Skeletal muscle satellite cell (primary cell): ENCODE measurements at regions not wholly inside any gene's neighbourhood (a gene's known extent, or its start where the extent isn't known, plus 50 kb on each side); places are given as distances from the start of the nearest gene placed in this dataset.

Experiments used
- H3K27me3 ChIP-seq: 2 replicates; pipeline ENCODE4 v1.7.0; 2013; ENCODE audit warnings: low read length; ENCODE audit not compliant: control insufficient read depth, insufficient read depth
- H3K36me3 ChIP-seq: 2 replicates; pipeline ENCODE4 v1.7.0; 2013; ENCODE audit warnings: mild to moderate bottlenecking, control low read depth, low read length; ENCODE audit not compliant: insufficient read depth
- H3K4me1 ChIP-seq: 2 replicates; pipeline ENCODE4 v1.7.0; 2013; ENCODE audit warnings: low read length; ENCODE audit not compliant: control insufficient read depth, insufficient read depth
- H3K4me2 ChIP-seq: 2 replicates; pipeline ENCODE4 v1.7.0; 2013; ENCODE audit warnings: mild to moderate bottlenecking, low read length
- H3K4me3 ChIP-seq: 2 replicates; pipeline ENCODE4 v1.7.0; 2013; ENCODE audit warnings: low read length
- H3K9ac ChIP-seq: 2 replicates; pipeline ENCODE4 v1.7.0; 2013; ENCODE audit warnings: mild to moderate bottlenecking, low read depth, low read length, moderate library complexity
- H3K9me3 ChIP-seq: replicated peaks from 2 replicates; pipeline ENCODE4 v1.7.0; 2013; ENCODE audit warnings: mild to moderate bottlenecking, control low read depth, low read length

DNA sequence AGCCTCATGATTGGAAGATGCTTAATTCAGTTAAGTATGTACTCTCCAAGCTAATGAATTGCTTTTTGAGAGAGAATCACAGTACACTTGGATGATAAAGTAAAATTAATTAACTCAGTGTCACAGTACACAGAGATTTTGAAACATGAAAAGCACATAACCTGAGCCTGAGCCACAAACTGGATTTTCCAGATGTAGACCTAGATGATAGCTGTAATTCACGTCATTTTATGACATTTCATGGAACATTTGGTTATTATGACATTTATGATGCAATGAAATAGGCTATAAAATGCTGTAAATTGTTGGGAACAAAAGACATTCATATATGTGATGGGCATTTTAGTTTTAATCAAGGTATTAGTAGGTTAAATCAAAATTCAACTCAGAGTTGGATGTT lies 983.7 kb downstream of the STPG2 start:
- Histone ChIP-seq H3K9me3 (no peaks in the 10 kb centered on the region), H3K4me2 (no peak overlapping the region), H3K36me3 (no peaks in the 10 kb centered on the region), H3K4me1 (no peaks in the 10 kb centered on the region), H3K4me3 (no peak overlapping the region), H3K27me3 (no peaks in the 10 kb centered on the region), H3K9ac (no peak overlapping the region)

GRCh38 chr4:97185233-97185632 lies 958.0 kb downstream of the STPG2 start:
- Histone ChIP-seq H3K27me3 (no peaks in the 10 kb centered on the region), H3K4me2 (no peak overlapping the region), H3K9me3 (no peaks in the 10 kb centered on the region), H3K9ac (no peak overlapping the region), H3K36me3 (no peaks in the 10 kb centered on the region), H3K4me3 (no peak overlapping the region), H3K4me1 (no peaks in the 10 kb centered on the region)

GRCh38 chr4:97197106-97197505 lies 946.2 kb downstream of the STPG2 start:
- no peaks in the 10 kb centered on the region for H3K4me1 ChIP-seq
- no peak overlapping the region for H3K4me2 ChIP-seq
- H3K9ac ChIP-seq: no peak overlapping the region
- no peak overlapping the region for H3K4me3 ChIP-seq
- peaks cover 3% of the 10 kb centered on the region for H3K9me3 ChIP-seq
- no peaks in the 10 kb centered on the region for H3K36me3 ChIP-seq
- H3K27me3 ChIP-seq: no peaks in the 10 kb centered on the region

GRCh38 chr4:97208749-97209148 lies 934.5 kb downstream of the STPG2 start:
- no peaks in the 10 kb centered on the region for H3K4me1 ChIP-seq
- no peaks in the 10 kb centered on the region for H3K27me3 ChIP-seq
- no peaks in the 10 kb centered on the region for H3K36me3 ChIP-seq
- no peak overlapping the region for H3K4me2 ChIP-seq
- no peak overlapping the region for H3K4me3 ChIP-seq
- peaks cover 3% of the 10 kb centered on the region for H3K9me3 ChIP-seq
- no peak overlapping the region for H3K9ac ChIP-seq

- H3K36me3 ChIP-seq: no peaks in the 10 kb centered on the region
- no peaks in the 10 kb centered on the region for H3K4me1 ChIP-seq
- no peak overlapping the region for H3K9ac ChIP-seq
- H3K4me2 ChIP-seq: no peak overlapping the region
- H3K4me3 ChIP-seq: no peak overlapping the region
- H3K27me3 ChIP-seq: no peaks in the 10 kb centered on the region
- peaks cover 3% of the 10 kb centered on the region for H3K9me3 ChIP-seq
Measured at GRCh38 chr4:97215409-97215941, 927.8 kb downstream of the STPG2 start.

DNA sequence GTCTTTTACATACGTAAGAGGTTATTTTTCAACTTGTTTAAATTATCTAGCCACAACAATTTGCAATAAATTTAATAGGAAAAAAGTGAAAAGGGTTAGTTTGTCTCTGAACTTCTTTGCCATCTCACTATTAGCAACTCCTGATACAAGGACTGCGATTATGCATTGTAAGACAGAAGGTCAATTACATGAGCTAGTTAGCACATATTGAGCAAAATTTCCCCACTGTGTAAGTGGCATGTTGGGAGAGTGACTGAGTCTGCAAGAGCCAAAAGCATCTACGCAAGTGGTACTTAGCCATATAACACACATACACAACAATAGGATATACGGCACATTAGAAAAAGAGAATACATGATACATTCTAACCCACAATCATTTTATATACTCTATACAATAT lies 927.2 kb downstream of the STPG2 start:
- Histone ChIP-seq H3K36me3 (no peaks in the 10 kb centered on the region), H3K9me3 (peaks cover 3% of the 10 kb centered on the region), H3K4me2 (no peak overlapping the region), H3K4me3 (no peak overlapping the region), H3K9ac (no peak overlapping the region), H3K4me1 (no peaks in the 10 kb centered on the region), H3K27me3 (no peaks in the 10 kb centered on the region)

GRCh38 chr4:97235521-97235920 lies 907.8 kb downstream of the STPG2 start:
- Histone ChIP-seq H3K4me2 (no peak overlapping the region), H3K4me3 (no peak overlapping the region), H3K9ac (no peak overlapping the region), H3K36me3 (no peaks in the 10 kb centered on the region), H3K9me3 (peaks cover 2% of the 10 kb centered on the region), H3K27me3 (no peaks in the 10 kb centered on the region), H3K4me1 (no peaks in the 10 kb centered on the region)

GRCh38 chr4:97238956-97239666 lies 904.2 kb downstream of the STPG2 start:
- H3K27me3 ChIP-seq: no peaks in the 10 kb centered on the region
- no peak overlapping the region for H3K4me3 ChIP-seq
- no peaks in the 10 kb centered on the region for H3K9me3 ChIP-seq
- no peak overlapping the region for H3K4me2 ChIP-seq
- H3K9ac ChIP-seq: no peak overlapping the region
- H3K4me1 ChIP-seq: no peaks in the 10 kb centered on the region
- H3K36me3 ChIP-seq: no peaks in the 10 kb centered on the region

DNA sequence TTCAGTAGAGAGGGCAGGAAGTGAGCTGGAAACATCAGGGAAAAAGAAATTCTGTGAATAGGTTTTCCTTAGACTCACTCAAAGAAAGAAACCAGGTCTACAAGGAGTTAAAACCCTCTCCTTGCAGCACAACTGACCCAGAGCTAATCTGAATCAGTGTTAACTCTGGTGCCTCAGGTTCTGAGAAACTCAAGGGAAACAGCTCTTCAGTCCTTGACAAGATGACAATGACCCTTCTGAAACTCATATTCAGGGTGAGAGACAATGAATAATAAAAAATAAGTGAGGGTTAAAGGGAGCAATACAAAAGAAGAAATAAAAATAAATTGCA lies 903.6 kb downstream of the STPG2 start:
- no peak overlapping the region for H3K4me2 ChIP-seq
- no peak overlapping the region for H3K9ac ChIP-seq
- no peak overlapping the region for H3K4me3 ChIP-seq
- H3K4me1 ChIP-seq: no peaks in the 10 kb centered on the region
- no peaks in the 10 kb centered on the region for H3K36me3 ChIP-seq
- H3K9me3 ChIP-seq: no peaks in the 10 kb centered on the region
- H3K27me3 ChIP-seq: no peaks in the 10 kb centered on the region

- no peak overlapping the region for H3K4me3 ChIP-seq
- H3K4me2 ChIP-seq: no peak overlapping the region
- no peaks in the 10 kb centered on the region for H3K27me3 ChIP-seq
- H3K9me3 ChIP-seq: no peaks in the 10 kb centered on the region
- no peak overlapping the region for H3K9ac ChIP-seq
- no peaks in the 10 kb centered on the region for H3K4me1 ChIP-seq
- H3K36me3 ChIP-seq: no peaks in the 10 kb centered on the region
Measured at GRCh38 chr4:97252615-97253154, 890.6 kb downstream of the STPG2 start.

- no peak overlapping the region for H3K4me2 ChIP-seq
- H3K9me3 ChIP-seq: no peaks in the 10 kb centered on the region
- no peaks in the 10 kb centered on the region for H3K4me1 ChIP-seq
- H3K4me3 ChIP-seq: no peak overlapping the region
- H3K27me3 ChIP-seq: no peaks in the 10 kb centered on the region
- H3K9ac ChIP-seq: no peak overlapping the region
- no peaks in the 10 kb centered on the region for H3K36me3 ChIP-seq
Measured at GRCh38 chr4:97262769-97263168, 880.5 kb downstream of the STPG2 start.

DNA sequence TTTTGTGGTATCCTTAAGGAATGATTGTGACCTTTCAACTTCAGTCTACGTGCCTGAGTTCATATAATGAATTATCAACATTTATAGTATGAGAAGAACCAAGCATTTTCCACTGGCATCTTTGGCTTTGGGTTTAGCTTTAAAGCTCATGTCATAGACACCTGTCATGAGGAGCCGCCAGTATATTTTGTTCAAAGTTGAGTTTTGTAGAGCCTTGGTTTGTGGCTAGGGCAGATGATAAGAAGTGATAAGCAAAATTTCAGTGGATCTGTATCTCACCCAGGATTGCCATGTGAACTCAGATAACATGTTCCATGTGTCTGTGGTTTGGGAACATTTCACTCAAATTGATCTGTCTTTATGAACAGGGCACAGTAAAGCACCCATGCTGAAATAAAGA lies 873.2 kb downstream of the STPG2 start:
- no peaks in the 10 kb centered on the region for H3K9me3 ChIP-seq
- no peaks in the 10 kb centered on the region for H3K27me3 ChIP-seq
- H3K4me3 ChIP-seq: no peak overlapping the region

More for the DNA sequence above, 873.2 kb downstream of the STPG2 start:
- Histone ChIP-seq H3K36me3 (no peaks in the 10 kb centered on the region), H3K4me2 (no peak overlapping the region), H3K4me1 (no peaks in the 10 kb centered on the region), H3K9ac (no peak overlapping the region)
